HG02798 (cell line): ENCODE measurements at regions not wholly inside any gene's neighbourhood (a gene's known extent, or its start where the extent isn't known, plus 50 kb on each side); places are given as distances from the start of the nearest gene placed in this dataset.

Experiments used
- ATAC-seq: cut with Tn5 transposase; IDR thresholded peaks from one replicate; pipeline ENCODE4 v1.9.1; 2021; ENCODE audit warnings: mild to moderate bottlenecking; ENCODE audit not compliant: unreplicated experiment, poor library complexity

DNA sequence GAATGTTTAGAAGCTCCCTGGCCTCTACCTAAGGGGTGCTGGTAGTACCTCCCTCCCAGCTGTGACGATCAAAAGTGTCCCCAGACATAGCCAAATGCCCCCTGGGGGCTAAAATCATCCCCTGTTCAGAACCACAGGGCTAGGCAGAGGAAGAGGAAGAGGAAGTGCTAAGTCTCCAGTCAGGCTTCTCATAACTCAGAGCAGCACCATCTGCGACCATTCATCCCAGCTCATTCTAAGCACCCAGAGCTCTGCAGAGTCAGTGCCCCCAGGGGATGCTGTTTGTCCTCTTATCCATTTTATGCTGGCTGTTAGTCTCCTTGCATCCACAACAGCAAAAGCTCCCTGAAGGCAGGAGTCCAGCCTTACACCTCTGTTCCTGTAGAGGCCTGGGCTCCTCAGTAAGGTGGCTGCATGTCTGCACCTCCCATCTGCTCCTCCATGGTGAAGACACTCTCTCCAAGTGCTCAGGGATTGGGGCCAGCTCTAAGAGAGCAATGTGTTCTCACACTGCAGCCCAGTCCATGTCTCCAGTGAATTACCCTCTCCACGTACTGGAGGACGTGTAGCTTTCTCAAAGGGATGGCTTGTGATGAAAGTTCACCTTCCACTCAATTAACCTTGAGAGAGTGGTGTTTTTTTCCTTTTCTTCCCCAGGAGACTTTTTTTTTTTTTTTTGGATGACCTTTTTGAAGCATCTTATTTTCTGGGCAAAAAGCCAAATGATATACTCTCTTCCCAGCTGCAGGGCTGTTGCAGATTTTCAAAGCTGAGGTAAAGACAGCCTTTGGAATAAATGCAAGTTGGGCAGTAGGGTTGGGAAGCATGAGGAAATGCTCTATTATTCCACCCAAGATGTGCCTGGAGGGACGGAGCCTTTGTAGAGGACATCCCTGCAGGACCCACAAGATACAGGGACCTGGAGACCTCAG, 158.9 kb upstream of the SLC14A2 start:
- ATAC-seq: no peak

DNA sequence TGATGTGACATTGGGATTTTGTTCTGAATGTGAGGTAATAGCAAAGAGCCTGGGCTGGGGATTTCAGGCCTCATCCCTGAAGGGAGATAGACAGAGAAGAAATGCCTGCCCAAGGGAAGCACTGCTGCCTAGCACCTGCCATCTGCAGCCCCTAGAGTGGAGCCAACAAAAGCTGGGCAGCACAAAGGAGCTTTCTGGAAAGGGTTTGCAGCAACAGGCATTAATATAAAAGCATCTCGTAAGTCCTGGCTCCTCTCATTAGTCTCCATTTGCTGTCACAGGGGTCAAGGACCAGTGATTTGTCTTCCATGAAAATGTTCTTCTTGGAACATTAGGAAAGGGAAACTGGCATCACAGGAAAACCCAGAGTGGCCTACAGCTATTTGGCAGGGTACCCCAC, 157.2 kb upstream of the SLC14A2 start:
- ATAC-seq: no peak

DNA sequence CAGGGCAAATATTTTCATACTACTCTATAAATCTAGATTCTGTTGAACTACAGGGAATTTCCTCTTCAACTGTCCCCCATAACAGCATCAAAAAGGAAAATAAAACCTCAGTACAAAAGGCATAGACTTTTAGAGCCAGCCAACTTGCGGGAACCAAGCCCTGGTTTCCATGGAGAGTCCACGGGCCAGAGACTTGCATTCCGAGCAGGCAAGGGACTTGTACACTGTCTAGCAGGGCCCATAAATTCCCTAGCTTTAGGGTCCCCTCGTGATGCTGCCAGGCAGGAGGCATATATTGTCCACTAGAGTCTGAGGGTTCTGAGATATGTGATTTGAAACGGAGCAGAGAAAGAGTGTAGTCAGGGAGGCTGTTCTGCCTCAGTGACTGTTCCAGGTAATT, 153.1 kb upstream of the SLC14A2 start:
- no peak for ATAC-seq

DNA sequence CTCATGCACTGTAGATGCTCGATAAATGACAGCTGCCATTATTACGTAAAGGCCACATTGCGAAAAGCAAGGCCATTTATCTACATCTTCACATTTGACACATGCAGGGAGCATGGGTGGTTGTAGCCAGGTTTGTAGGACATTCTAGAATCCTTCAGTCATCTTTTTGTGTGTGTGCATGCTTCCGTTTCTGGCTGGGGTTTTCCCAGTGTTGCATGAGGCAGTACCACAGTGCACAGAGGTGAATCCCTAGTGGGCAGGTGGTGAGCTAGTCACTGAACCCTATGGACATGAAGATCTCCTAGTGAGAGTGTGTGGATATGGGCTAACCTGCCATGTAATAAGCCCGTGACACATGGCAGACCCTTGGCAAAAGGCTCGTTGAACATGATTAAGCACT, 151.8 kb upstream of the SLC14A2 start:
- ATAC-seq: no peak

DNA sequence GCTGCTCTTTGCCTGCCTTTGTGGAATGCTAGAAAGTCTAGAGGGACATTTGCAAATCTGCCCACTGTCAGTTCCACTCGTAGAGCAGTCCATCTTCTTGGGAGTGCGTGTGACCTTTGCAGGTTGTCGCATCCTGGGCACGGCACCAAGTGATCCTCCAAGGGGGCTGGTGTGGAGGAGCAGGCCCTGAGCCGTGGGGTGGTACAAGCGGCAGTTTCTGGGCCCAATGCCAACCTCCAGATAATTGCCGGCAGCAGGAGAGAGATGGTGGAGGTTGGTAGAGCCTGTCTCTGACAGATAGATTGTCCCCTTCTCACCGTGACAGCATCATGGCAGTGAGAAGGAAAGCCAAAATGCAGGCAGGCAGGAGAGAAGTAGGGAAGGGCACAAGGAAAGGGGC, 150.7 kb upstream of the SLC14A2 start:
- no peak for ATAC-seq

DNA sequence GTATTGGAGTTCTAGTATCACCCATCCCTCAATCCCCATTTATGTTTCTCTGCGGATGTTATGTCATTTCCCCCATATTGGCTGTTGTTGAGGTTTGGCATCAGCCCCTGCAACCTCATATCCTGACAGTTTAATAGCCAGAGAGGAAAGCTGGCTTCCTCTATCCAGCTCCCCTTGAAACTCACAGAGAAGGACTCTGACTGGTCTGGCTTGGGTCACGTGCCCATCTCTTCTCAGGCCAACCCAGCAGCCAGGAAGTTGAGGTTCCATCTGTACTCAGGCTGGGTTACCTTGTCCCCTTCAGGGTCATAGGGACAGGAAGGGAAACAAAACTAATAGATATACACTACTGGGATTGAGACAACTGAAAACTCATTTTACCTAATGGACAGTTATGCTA, 148.0 kb upstream of the SLC14A2 start:
- no peak for ATAC-seq

DNA sequence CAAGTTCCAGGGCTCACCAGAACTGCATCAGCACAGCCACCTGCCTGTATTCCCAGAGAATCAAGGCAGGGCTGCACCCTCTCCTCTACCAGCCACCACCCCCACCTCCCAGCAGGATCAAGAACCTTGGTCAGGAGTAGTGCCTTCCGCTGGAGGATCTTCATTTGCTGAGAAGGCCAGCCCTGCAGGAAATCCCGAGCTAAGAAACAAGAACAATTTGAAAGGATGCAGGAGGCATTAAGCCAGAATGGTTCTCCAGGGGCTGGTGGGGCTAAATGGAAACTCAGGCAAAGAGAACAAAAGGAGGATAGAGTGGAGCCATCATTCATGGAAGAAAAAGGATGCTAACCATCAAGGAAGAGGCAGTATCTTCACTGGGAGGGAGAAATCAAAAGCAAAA, 147.3 kb upstream of the SLC14A2 start:
- no peak for ATAC-seq

DNA sequence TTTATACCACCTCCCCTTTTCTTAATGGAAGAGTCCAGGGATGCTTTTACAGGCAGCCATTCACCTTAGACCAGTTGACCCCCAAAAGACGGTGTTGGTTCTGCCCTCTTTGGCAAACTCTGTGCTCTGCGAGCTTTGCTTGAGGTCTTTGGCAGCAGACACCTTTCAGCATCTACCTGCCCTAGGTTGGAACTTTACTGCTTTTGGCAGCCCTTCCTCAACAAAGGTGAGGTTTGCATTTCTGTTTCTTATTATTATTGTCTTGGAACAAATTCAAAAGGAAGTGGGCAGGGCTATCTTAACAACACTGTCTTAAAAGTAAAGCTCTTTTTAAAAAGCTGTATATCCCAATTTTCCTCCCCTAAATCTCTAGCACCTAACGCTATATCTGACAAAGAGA, 136.4 kb upstream of the SLC14A2 start:
- ATAC-seq: no peak

DNA sequence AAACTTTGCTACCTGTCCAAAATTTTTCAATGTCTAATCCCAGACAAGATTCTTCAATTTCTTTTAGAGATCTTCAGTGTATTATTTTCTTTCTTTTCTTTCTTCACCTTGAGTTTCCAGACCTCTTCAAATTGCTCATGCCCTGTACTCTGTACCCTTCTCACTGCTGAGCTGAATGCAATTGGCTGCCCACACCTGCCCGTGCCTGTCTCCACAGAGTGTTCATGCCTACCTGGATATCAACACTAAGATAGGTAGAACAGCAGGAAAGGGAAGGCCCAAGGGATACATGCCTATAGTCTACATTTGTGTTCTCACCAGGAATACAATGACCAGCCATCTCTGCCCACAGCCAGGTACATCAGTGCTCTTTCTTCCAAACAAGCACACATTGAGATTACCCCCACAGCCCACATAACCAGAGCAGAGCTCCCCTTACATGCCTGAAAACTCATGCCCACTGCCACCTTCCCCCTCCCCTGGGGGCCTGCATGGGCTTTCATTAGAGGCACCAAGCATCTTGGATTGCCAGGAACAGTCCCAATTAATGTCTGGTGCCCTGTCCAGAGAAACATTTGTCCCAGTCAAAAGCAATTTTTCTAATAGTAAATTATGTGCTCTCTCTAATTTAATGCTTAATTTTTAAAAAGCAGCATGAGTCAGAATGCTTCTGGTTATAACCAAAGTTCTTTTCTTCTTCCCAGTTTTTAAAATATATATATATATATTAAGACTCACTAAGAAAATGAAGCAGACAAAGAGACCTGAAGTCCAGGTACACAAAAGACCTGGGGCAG, 134.9 kb upstream of the SLC14A2 start:
- ATAC-seq: no peak

DNA sequence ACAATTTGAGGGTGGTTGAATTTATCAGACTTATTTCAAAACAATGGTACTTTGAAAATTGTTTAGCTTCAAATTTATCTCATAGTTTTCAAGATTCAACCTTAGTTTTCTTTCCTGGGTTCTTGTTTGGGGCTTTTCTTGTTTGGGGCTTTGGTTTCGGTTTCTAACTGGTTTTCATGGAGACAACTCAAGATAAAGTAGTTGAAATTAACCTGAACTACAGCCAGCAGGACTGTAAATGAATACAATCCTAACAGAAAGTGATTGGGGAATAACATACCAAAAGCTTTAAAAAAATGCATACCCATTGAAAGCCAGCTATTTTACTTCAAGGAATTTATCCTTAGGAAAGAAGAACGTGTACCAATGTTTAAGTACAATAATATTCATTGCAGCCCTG, 133.5 kb upstream of the SLC14A2 start:
- no peak for ATAC-seq

DNA sequence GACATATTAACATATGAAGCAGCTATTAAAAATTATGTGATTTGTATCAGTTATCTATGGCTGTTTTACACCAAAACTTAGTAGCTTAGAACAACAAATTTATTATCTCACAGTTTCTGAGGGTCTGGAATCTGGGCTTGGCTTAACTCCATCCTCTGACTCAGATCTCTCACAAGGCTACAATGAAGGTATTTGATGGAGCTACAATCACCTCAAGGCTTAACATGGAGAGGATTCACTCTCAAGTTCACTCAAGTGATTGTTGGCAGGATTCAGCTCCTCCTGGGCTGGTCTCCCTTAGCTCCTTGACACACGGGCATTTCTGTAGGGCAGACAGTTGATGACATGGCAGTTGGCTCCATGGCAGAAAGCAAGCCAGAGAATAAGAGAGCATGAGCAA, 133.0 kb upstream of the SLC14A2 start:
- ATAC-seq: no peak

DNA sequence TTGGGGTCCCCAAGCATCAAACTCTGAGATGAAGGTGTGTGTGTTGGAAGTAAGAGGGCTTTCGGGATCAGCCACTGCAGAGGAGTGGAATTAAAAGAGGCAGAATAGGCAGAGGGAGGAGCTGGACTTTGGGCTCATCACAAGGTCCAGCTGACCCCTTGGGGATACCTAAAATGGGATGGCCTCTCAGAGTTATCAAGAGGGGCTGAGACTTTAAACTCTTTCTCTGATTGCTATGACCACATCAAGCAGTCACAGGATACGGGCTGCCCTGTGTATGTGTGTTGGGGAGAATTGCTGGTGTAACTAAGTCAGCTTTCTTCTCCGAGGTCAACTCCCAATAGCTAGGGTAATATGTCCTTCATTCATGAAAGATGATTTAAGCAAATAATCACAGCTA, 127.7 kb upstream of the SLC14A2 start:
- ATAC-seq: no peak

DNA sequence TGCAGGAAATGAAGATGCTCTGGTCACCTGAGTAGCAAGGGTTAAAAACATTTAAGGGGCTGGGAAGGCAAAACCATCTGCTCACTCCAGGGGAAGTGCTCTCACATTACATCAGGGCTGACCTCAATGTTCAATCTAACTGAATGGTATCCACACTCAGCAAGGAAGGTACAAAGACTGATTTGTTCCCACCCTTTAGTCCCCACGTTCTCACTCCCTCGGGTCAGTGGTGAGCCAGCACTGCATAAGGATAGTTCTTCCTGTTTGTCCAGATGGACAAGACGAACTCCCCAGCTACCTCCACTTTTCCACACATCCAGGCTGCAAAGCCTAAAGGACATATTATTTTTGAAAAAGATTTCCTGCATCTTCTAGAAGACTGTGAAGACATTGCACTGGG, 126.6 kb upstream of the SLC14A2 start:
- no peak for ATAC-seq

DNA sequence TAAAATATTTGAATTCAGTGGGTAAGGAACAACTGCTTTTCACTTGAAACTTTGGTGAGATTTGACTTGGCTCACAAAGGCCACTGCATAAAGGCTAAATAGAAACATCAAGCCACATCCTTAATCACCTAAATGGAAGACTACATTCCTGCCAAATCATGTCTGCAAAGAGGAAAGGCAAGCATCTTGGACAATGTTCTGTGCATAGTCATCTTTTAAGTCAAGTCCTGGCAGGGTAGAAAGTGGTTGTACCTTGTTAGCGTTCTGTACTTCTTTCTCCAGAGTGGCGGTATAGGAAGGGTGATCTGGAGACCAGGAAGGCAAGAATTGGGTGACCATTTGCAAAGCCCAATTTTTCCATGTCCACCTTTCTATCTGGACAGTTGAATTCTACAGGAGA, 121.4 kb upstream of the SLC14A2 start:
- ATAC-seq: no peak

DNA sequence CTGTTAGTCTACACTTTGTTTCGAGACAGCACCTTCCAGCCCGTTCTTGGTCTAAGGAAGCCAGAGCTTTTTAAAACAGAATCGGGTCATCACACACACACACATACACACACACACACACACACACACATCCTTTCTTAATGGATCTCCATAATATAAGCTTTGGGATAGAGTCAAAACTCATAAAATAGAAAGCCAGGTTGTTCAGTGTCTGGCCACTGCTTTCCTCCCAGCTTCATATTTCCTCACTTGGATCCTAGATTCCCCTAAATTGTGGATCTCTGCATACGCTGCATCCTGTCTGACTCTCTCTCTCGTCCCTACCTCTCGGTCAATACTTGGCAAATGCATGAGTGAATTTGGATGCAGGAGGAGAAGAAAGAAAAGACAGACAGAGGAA, 120.5 kb upstream of the SLC14A2 start:
- ATAC-seq: no peak

DNA sequence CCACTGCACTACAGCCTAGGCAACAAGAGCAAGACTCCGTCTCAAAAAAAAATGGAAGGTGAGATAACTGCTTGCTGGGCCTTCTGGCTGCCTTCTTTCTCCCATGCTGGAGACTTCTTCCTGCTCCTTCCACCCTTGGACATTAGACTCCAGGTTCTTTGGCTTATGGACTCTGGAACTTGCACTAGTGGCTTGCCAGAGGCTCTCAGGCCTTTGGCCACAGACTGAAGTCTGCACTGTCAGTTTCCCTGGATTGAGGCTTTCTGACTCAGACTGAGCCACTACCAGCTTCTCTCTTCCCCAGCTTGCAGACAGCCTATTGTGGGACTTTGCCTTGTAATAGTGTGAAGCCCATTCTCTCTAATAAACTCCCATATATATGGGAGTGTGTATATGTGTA, 118.5 kb upstream of the SLC14A2 start:
- ATAC-seq: no peak

DNA sequence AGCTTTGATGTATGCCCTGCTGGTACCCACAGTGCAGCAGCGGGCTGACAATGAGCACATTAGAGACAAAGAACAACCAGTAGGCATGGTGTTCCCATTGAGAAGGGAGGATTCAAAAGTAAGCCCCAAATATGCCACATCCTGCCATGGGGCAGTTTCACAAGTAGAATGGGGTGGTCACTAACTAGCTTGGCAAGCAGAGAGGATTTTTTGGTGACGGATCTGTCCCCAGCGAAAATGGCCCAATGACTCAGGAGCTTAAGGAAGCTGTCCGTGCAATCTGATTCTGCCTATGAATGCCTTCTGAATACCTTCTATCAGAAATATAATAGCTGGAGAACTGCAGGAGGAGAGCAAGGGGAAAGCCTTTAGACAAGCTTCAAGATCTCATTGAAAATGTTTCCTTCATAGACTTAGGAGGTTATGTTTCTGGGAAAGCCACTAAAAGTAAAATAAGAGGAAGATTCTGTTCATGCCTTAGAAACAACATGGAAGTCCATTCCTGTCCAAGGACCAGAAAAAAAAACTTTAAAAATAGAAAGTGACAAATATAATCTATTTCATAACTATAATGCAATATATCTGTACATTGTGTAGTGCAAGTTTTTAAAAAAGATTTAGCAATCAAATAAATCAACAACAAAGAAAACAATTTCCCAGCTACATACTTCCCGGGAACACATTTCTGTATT, 117.5 kb upstream of the SLC14A2 start:
- ATAC-seq: no peak

DNA sequence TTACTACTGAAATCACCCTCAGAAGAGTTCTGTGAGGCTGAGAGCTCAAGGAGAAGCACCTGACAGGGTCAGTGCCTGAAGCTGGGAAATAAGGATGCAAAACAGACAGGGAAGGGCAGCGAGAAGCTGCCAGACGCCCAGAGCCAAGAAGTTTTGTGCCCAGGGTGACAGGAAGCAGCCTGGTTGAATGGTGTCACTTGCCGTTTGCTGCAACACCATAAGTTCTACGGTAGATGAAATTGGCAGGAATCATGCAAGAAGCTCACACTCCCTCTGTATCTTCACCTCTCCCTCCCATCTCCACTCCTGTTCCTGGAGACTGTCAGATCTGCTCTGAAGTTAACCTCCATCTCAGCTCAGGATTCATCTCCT, 117.0 kb upstream of the SLC14A2 start:
- ATAC-seq: no peak

DNA sequence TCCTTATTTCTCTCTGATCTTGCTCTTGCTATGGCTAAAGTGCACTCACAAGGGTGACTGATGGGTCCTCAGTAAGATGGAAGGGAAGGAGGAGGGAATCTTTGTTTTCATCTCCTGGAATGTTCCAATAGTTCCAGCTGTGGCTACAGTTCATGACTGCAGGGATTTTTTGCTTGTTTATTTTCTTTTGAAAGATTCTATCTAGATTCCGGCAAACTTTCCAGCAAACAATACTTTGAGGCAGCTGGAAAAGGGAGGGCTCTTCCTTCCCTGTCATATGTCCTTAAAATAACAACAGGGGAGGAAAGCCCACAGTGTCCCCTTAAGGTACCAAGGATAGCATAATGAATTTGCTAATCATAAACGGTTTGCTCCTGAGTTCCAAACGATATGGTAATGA, 111.3 kb upstream of the SLC14A2 start:
- ATAC-seq: no peak

DNA sequence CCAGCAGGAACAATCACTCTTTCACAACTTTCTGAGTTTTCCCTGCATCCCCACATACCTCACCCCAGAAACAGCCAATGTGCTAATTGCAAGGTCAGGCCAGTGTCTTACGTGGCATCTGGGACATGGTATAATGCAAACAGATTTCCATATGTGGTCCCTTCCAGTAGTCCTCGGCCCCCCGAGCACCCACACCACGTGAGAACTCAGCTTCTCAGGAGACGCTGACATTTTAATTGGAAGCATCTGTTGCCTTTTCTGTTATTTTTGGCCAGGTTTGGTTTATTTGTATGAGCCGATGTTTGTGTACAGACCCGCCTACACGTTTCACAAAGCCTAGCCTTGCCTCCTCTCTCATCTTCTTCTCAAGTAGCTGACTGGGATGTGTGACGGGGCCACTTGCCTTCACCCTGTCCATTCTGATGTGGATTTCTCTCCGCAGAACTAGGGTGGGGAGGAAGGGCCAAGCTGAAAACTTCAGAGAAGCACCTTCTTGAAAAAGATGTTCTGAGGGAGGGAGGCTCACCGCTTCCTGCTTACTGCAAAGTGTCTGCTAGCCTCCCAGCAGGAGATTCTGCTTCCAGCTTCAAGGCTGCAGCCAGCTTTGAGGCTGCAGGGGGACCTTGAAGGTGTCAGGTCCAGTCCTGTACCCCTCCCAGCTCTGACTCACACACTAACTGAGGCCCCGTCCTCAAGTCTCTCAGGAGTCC, 109.6 kb upstream of the SLC14A2 start:
- no peak for ATAC-seq

DNA sequence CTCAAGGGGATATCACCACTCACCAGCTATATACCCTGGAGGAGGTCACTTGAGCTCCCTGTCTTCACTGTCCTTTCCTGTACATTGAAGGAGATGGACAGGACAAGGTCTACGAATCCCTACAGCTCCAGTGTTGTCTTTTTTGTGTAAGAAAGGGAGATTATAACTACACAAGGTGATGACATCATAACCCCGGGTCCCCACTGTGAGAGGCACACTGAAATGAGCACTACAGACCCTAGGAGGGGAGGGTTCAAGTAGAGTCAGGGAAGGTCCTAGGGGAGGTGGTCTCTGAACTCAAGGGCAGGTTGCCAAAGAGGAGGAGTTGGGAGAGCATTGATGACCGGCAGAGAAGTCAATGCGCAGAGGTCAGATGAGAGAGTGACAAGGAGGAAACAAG, 108.3 kb upstream of the SLC14A2 start:
- no peak for ATAC-seq
